Neural progenitor cell (in vitro differentiated cells): ENCODE measurements at regions not wholly inside any gene's neighbourhood (a gene's known extent, or its start where the extent isn't known, plus 50 kb on each side); places are given as distances from the start of the nearest gene placed in this dataset.

Experiments used
- DNase-seq: peaks from one replicate; pipeline ENCODE4 v3.0.0-alpha.2; 2016; ENCODE audit warnings: low spot score
- H2AFZ ChIP-seq: fragments of 200-600 bp; sonication (generic); replicated peaks from 2 replicates; pipeline ENCODE4 v1.6.1; 2016; ENCODE audit warnings: antibody characterized with exemption
- H3F3A ChIP-seq: fragments of 200-600 bp; sonication (generic); 2 replicates; pipeline ENCODE4 v1.6.1; 2016; ENCODE audit warnings: antibody characterized with exemption, low read depth
- H3K27ac ChIP-seq: fragments of 200-600 bp; sonication (generic); 2 replicates; pipeline ENCODE4 v1.5.1; 2016; ENCODE audit warnings: mild to moderate bottlenecking
- H3K27me3 ChIP-seq: fragments of 200-600 bp; sonication (generic); 2 replicates; pipeline ENCODE4 v1.6.1; 2016; ENCODE audit warnings: mild to moderate bottlenecking, moderate library complexity
- H3K36me3 ChIP-seq: fragments of 200-600 bp; sonication (generic); 2 replicates; pipeline ENCODE4 v1.5.1; 2016
- H3K4me1 ChIP-seq: fragments of 200-600 bp; sonication (generic); 2 replicates; pipeline ENCODE4 v1.6.1; 2016; ENCODE audit warnings: mixed run types
- H3K4me2 ChIP-seq: fragments of 200-600 bp; sonication (generic); 2 replicates; pipeline ENCODE4 v1.6.1; 2016
- H3K4me3 ChIP-seq: fragments of 200-600 bp; sonication (generic); 2 replicates; pipeline ENCODE4 v1.5.1; 2016
- H3K79me2 ChIP-seq: fragments of 200-600 bp; sonication (generic); 2 replicates; pipeline ENCODE4 v1.6.1; 2016; ENCODE audit warnings: low read depth
- H3K9ac ChIP-seq: fragments of 200-600 bp; sonication (generic); 2 replicates; pipeline ENCODE4 v1.6.1; 2016
- H3K9me3 ChIP-seq: fragments of 200-600 bp; sonication (generic); 2 replicates; pipeline ENCODE4 v1.5.1; 2016; ENCODE audit warnings: low read depth
- H4K20me1 ChIP-seq: fragments of 200-600 bp; sonication (generic); 2 replicates; pipeline ENCODE4 v1.6.1; 2016; ENCODE audit warnings: low read depth
- H3K27ac Mint-ChIP-seq: 3 replicates; pipeline ENCODE4 v1.8.0; 2021; ENCODE audit warnings: mixed read lengths
- H3K27me3 Mint-ChIP-seq: 2 replicates; pipeline ENCODE4 v1.8.0; 2022; ENCODE audit warnings: low read depth, mild to moderate bottlenecking, inconsistent platforms, moderate library complexity, mixed read lengths; ENCODE audit not compliant: insufficient read depth
- H3K36me3 Mint-ChIP-seq: 3 replicates; pipeline ENCODE4 v1.8.0; 2021; ENCODE audit warnings: mixed read lengths
- H3K4me1 Mint-ChIP-seq: 3 replicates; pipeline ENCODE4 v1.8.0; 2021; ENCODE audit warnings: mixed read lengths
- H3K4me3 Mint-ChIP-seq: 3 replicates; pipeline ENCODE4 v1.8.0; 2021; ENCODE audit warnings: mild to moderate bottlenecking, moderate library complexity, mixed read lengths
- H3K9me3 Mint-ChIP-seq: 3 replicates; pipeline ENCODE4 v1.8.0; 2020; ENCODE audit warnings: mixed read lengths
- EZH2 ChIP-seq: fragments of 200-600 bp; sonication (generic); IDR thresholded peaks from 2 replicates; pipeline ENCODE4 v1.6.1; 2017; ENCODE audit warnings: antibody characterized with exemption, mild to moderate bottlenecking, moderate library complexity
- EZH2phosphoT487 ChIP-seq: fragments of 200-600 bp; sonication (generic); IDR thresholded peaks from 2 replicates; pipeline ENCODE4 v1.6.1; 2017; ENCODE audit warnings: antibody characterized with exemption
- TF ChIP-seq, protein P1 (sequence below): fragments of 200-600 bp; sonication (generic); IDR thresholded peaks from 2 replicates; pipeline ENCODE4 v1.5.1; 2017; ENCODE audit warnings: antibody characterized with exemption, mild to moderate bottlenecking

DNA sequence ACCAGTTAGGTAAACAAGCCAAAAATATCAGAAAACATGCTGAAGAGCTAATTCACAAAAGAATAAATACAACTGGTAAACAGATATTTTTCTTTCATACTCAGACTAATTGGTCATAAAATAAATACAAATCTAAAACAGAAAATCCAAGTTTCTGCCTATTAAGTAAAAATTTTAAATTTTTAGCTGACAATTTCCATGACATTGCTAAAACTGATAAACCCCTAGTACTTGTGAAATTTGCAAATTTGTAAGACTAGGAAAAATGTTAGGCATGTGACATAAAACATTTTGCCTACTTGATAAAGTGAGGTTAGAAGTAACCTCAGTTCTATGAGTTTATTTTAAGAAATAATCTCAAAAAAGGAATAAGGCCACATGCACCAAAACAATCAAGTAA is 356.1 kb downstream of the LRATD1 start:
- Histone ChIP-seq H2AFZ (no peak overlapping the region), H3F3A (no peaks in the 10 kb centered on the region), H3K4me2 (no peak overlapping the region), H3K27me3 (no peaks in the 10 kb centered on the region), H3K4me3 (no peak overlapping the region), H3K27ac (no peak overlapping the region), H3K9ac (no peak overlapping the region), H3K79me2 (no peaks in the 10 kb centered on the region), H3K4me1 (no peaks in the 10 kb centered on the region), H3K36me3 (no peaks in the 10 kb centered on the region), H3K9me3 (no peaks in the 10 kb centered on the region), H4K20me1 (no peaks in the 10 kb centered on the region)
- no peaks in the 10 kb centered on the region for H3K9me3 Mint-ChIP-seq
- no peaks in the 10 kb centered on the region for H3K4me1 Mint-ChIP-seq
- DNase-seq: no peak
- no peaks in the 10 kb centered on the region for H3K36me3 Mint-ChIP-seq
- no peak overlapping the region for H3K27ac Mint-ChIP-seq
- TF ChIP-seq EZH2phosphoT487 (no peak), EZH2 (no peak)
- TF ChIP-seq, protein P1, sequence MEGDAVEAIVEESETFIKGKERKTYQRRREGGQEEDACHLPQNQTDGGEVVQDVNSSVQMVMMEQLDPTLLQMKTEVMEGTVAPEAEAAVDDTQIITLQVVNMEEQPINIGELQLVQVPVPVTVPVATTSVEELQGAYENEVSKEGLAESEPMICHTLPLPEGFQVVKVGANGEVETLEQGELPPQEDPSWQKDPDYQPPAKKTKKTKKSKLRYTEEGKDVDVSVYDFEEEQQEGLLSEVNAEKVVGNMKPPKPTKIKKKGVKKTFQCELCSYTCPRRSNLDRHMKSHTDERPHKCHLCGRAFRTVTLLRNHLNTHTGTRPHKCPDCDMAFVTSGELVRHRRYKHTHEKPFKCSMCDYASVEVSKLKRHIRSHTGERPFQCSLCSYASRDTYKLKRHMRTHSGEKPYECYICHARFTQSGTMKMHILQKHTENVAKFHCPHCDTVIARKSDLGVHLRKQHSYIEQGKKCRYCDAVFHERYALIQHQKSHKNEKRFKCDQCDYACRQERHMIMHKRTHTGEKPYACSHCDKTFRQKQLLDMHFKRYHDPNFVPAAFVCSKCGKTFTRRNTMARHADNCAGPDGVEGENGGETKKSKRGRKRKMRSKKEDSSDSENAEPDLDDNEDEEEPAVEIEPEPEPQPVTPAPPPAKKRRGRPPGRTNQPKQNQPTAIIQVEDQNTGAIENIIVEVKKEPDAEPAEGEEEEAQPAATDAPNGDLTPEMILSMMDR: no peak
- H3K27me3 Mint-ChIP-seq: peaks cover 2% of the 10 kb centered on the region
- H3K4me3 Mint-ChIP-seq: no peak overlapping the region

DNA sequence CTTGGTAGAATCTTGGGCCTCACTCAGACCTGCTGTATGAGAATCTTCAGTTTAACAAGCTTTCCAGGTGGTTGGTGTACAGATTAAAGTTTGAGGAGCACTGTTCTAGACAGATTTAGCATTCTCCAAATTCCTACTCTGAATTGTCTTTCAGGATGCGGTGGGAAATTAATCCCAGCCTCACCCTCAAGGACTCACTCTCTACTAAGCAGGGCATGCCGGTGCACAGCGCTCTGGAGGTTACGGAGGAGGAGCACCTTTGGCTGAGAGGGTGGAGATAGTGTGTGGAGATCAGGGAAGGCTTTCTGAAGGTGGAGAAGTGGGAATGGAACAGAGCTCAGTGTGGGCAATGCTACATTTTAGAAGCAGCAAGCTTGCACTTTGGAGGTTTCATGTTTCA is 359.2 kb downstream of the LRATD1 start:
- H3K4me1 Mint-ChIP-seq: peaks cover 6% of the 10 kb centered on the region
- TF ChIP-seq, protein P1: no peak
- TF ChIP-seq EZH2 (no peak), EZH2phosphoT487 (no peak)
- no peaks in the 10 kb centered on the region for H3K9me3 Mint-ChIP-seq

GRCh38 chr2:14994721-14995120 is 362.2 kb downstream of the LRATD1 start:
- H3K4me1 Mint-ChIP-seq: peaks cover 21% of the 10 kb centered on the region

More for the DNA sequence above, 359.2 kb downstream of the LRATD1 start:
- Histone ChIP-seq H3K79me2 (no peaks in the 10 kb centered on the region), H3K36me3 (no peaks in the 10 kb centered on the region), H3K27ac (no peak overlapping the region), H4K20me1 (no peaks in the 10 kb centered on the region), H3K9me3 (no peaks in the 10 kb centered on the region), H3K4me3 (no peak overlapping the region), H3K27me3 (no peaks in the 10 kb centered on the region), H3K9ac (no peak overlapping the region), H3F3A (no peaks in the 10 kb centered on the region), H3K4me1 (no peaks in the 10 kb centered on the region), H3K4me2 (no peak overlapping the region), H2AFZ (no peak overlapping the region)
- Mint-ChIP-seq H3K27ac (no peak overlapping the region), H3K36me3 (no peaks in the 10 kb centered on the region), H3K4me3 (no peak overlapping the region), H3K27me3 (peaks cover 2% of the 10 kb centered on the region)
- DNase-seq: no peak

More at GRCh38 chr2:14994721-14995120, 362.2 kb downstream of the LRATD1 start:
- Histone ChIP-seq H2AFZ (no peak overlapping the region), H3K27ac (no peak overlapping the region), H3K27me3 (no peaks in the 10 kb centered on the region), H3K79me2 (no peaks in the 10 kb centered on the region), H3F3A (no peaks in the 10 kb centered on the region), H3K9me3 (no peaks in the 10 kb centered on the region), H3K4me3 (no peak overlapping the region), H3K9ac (no peak overlapping the region), H3K4me1 (no peaks in the 10 kb centered on the region), H3K4me2 (no peak overlapping the region), H4K20me1 (no peaks in the 10 kb centered on the region), H3K36me3 (no peaks in the 10 kb centered on the region)
- Mint-ChIP-seq H3K27me3 (peaks cover under 1% of the 10 kb centered on the region), H3K4me3 (no peak overlapping the region), H3K9me3 (no peaks in the 10 kb centered on the region), H3K27ac (no peak overlapping the region), H3K36me3 (no peaks in the 10 kb centered on the region)
- DNase-seq: no peak
- TF ChIP-seq EZH2phosphoT487: no peak
- no peak for TF ChIP-seq EZH2
- TF ChIP-seq, protein P1: no peak
